NCI-H2227 treated with DMSO at 0.1 percent for 48 hours (cell line): ENCODE measurements at regions not wholly inside any gene's neighbourhood (a gene's known extent, or its start where the extent isn't known, plus 50 kb on each side); places are given as distances from the start of the nearest gene placed in this dataset.
"Not testable (repeated sequence)": the region's sequence is repeated elsewhere in the genome, so short reads cannot be mapped to it uniquely, and the experiment has no call there.

Source experiments
- DNase-seq: peaks from one replicate; lab custom pipeline; 2025; lab: John Stamatoyannopoulos, UW

- DNase-seq, result no peak
These were observed 1070.3 kb upstream of the CDH18 start for GRCh38 chr5:21058289-21058688.

- no peak for DNase-seq
These were observed 1063.9 kb upstream of the CDH18 start for GRCh38 chr5:21051945-21052344.

- no peak for DNase-seq
These were observed 1061.9 kb upstream of the CDH18 start for GRCh38 chr5:21049901-21050300.

GRCh38 chr5:21030981-21031380, 1043.0 kb upstream of the CDH18 start:
- no peak for DNase-seq

GRCh38 chr5:21024966-21025365, 1037.0 kb upstream of the CDH18 start:
- no peak for DNase-seq

GRCh38 chr5:21013237-21013636, 1025.2 kb upstream of the CDH18 start:
- DNase-seq, result no peak

- DNase-seq, result no peak
These were observed 1019.8 kb upstream of the CDH18 start for GRCh38 chr5:21007781-21008180.

GRCh38 chr5:20988933-20989332, 1000.9 kb upstream of the CDH18 start:
- DNase-seq, result not testable (repeated sequence)

- DNase-seq, result no peak
These were observed 997.8 kb upstream of the CDH18 start for GRCh38 chr5:20985754-20986153.

- DNase-seq, result no peak
These were observed 986.4 kb upstream of the CDH18 start for GRCh38 chr5:20974426-20974825.

GRCh38 chr5:20972419-20972925, 984.5 kb upstream of the CDH18 start:
- DNase-seq, result peak; percentile 4

GRCh38 chr5:20959347-20959746, 971.3 kb upstream of the CDH18 start:
- DNase-seq, result no peak

- DNase-seq, result no peak
These were observed 970.6 kb upstream of the CDH18 start for GRCh38 chr5:20958641-20959040.

GRCh38 chr5:20956134-20956533, 968.1 kb upstream of the CDH18 start:
- no peak for DNase-seq

- DNase-seq, result no peak
These were observed 961.6 kb upstream of the CDH18 start for GRCh38 chr5:20949636-20950035.

- not testable (repeated sequence) for DNase-seq
These were observed 955.4 kb upstream of the CDH18 start for GRCh38 chr5:20943183-20943971.

- not testable (repeated sequence) for DNase-seq
These were observed 954.6 kb upstream of the CDH18 start for GRCh38 chr5:20942603-20943002.

- not testable (repeated sequence) for DNase-seq
These were observed 952.8 kb upstream of the CDH18 start for GRCh38 chr5:20940786-20941185.

- DNase-seq, result not testable (repeated sequence)
These were observed 902.9 kb upstream of the CDH18 start for GRCh38 chr5:20890936-20891335.

- DNase-seq, result not testable (repeated sequence)
These were observed 887.7 kb upstream of the CDH18 start for GRCh38 chr5:20875726-20876125.

- not testable (repeated sequence) for DNase-seq
These were observed 877.9 kb upstream of the CDH18 start for GRCh38 chr5:20865892-20866291.

GRCh38 chr5:20833081-20833627, 845.2 kb upstream of the CDH18 start:
- DNase-seq, result no peak
